Transverse colon (tissue), 4 donors: ENCODE measurements at regions not wholly inside any gene's neighbourhood (a gene's known extent, or its start where the extent isn't known, plus 50 kb on each side); places are given as distances from the start of the nearest gene placed in this dataset.

ENCODE experiments used
- DNase-seq: peaks from one replicate; pipeline ENCODE4 v3.0.0-alpha.2; 2019
- H3K27ac ChIP-seq, 4 donors: fragments of 200-600 bp; sonication (generic); 2 replicates each; pipeline ENCODE4 v1.5.1; 2016 to 2018; ENCODE audit warnings: inconsistent platforms in 4 of 4
- H3K27me3 ChIP-seq: fragments of 200-600 bp; sonication (generic); 2 replicates; pipeline ENCODE4 v1.5.1; 2017; ENCODE audit warnings: inconsistent platforms
- H3K36me3 ChIP-seq, 4 donors: fragments of 200-600 bp; sonication (generic); 2 replicates each; pipeline ENCODE4 v1.5.1; 2017 to 2019; ENCODE audit warnings: inconsistent platforms in 4 of 4
- H3K4me1 ChIP-seq, 4 donors: fragments of 200-600 bp; sonication (generic); 2 replicates each; pipeline ENCODE4 v1.5.1; 2017 to 2020; ENCODE audit warnings: inconsistent platforms in 4 of 4
- H3K4me3 ChIP-seq, 4 donors: fragments of 200-600 bp; sonication (generic); 1 replicate in 1 of 4; 2 replicates in 3 of 4; pipeline versions ENCODE4 v1.5.1 to v1.6.1; 2017 to 2019; ENCODE audit warnings: inconsistent platforms in 4 of 4
- H3K9me3 ChIP-seq, 2 donors: fragments of 200-600 bp; sonication (generic); 2 replicates each; pipeline ENCODE4 v1.5.1; 2017 to 2019; ENCODE audit warnings: inconsistent platforms in 2 of 2
- CTCF ChIP-seq, 5 experiments: fragments of 200-600 bp in 3 of 5; fragments of 450-650 bp in 2 of 5; sonication (generic) in 3 of 5; IDR thresholded peaks; 1 replicate in 2 of 5; 2 replicates in 3 of 5; pipeline ENCODE4 v1.5.1; 2016 to 2017; ENCODE audit warnings: antibody characterized with exemption in 5 of 5, inconsistent platforms in 3 of 5, mild to moderate bottlenecking in 2 of 5, moderate library complexity in 1 of 5
- EP300 ChIP-seq: sonication (generic); formaldehyde crosslinking; IDR thresholded peaks from one replicate; pipeline ENCODE4 v1.6.1; 2017; ENCODE audit warnings: antibody characterized with exemption, low read depth
- POLR2A ChIP-seq: fragments of 450-650 bp; IDR thresholded peaks from one replicate; pipeline ENCODE4 v1.6.1; 2016; ENCODE audit warnings: antibody characterized with exemption, mild to moderate bottlenecking, moderate library complexity
- POLR2AphosphoS5 ChIP-seq, 3 donors: sonication (generic); formaldehyde crosslinking; IDR thresholded peaks; one replicate each; pipeline ENCODE4 v1.6.1; 2016; ENCODE audit warnings: antibody characterized with exemption in 3 of 3
- WGBS, 2 donors: methylation state at CpG; one replicate each; pipeline ENCODE4 v1.1.5; 2018; ENCODE audit warnings: low coverage in 1 of 2; 5-methylcytosine and 5-hydroxymethylcytosine counted together
- in situ Hi-C, 4 donors: fragments of 200-750 bp; cut with MboI; loops; one replicate each; pipeline versions ENCODE4 v1.15.0 to v1.15.1; 2017; ENCODE audit warnings: low sequenced_read_pairs in 3 of 4, low pct_ligation_motif_present in 1 of 4, low pct_unique_long_range_greater_than_20kb in 1 of 4
- intact Hi-C: fragments of 100-400 bp; cut with DNase I; formaldehyde crosslinking; loops from one replicate; pipeline ENCODE4 v1.15.1; 2023; ENCODE audit warnings: low total_unique reads

- Histone ChIP-seq H3K27ac (no peak overlapping the region), H3K27me3 (no peaks in the 10 kb centered on the region), H3K4me3 (no peak overlapping the region), H3K4me1 (no peaks in the 10 kb centered on the region), H3K9me3 (no peaks in the 10 kb centered on the region), H3K36me3 (no peaks in the 10 kb centered on the region)
- in situ Hi-C loops, result loop anchor here in 1 of 4 donors (25.0 kb wide), 1 partner anchor 96 kb away; no protein-coding TSS in a partner anchor
- no peak for TF ChIP-seq POLR2A
- TF ChIP-seq POLR2AphosphoS5 (IDR thresholded peaks at IDR 0.05), result no peak
- TF ChIP-seq CTCF (IDR thresholded peaks at IDR 0.05), result no peak
- TF ChIP-seq EP300, result no peak
- intact Hi-C loops, result no loop called here
- DNase-seq, result no peak
- 77 to 89% methylated on average over 3 of the region's 3 CpGs for WGBS, 2 donors
Observed at GRCh38 chr17:53141731-53142130, 681.0 kb upstream of the KIF2B start.

DNA sequence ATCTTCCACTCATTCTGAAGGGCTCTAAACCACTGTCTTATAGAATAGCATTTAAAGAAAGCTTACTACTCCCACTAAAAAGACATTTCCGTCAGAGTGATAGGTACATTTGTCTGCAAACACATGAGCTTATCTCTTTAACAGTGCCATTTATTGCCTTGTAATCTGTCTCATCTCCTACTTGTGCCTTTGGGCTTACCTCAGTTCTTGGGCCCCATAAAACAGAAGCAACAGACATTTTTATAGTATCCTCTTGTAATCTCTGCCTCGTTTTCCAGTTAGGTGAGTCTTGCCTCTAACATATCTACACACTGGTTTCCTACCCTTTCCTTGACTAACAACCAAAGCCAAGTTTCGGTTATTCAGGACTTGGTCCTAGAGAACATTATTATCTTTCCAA lies 681.4 kb upstream of the KIF2B start:
- H3K27ac ChIP-seq, result no peak overlapping the region
- no peaks in the 10 kb centered on the region for H3K4me1 ChIP-seq
- DNase-seq, result no peak
- TF ChIP-seq POLR2A (no peak), POLR2AphosphoS5 (IDR thresholded peaks at IDR 0.05) (no peak), CTCF (IDR thresholded peaks at IDR 0.05) (no peak), EP300 (no peak)
- no peaks in the 10 kb centered on the region for H3K36me3 ChIP-seq
- no peaks in the 10 kb centered on the region for H3K9me3 ChIP-seq
- 33 to 46% methylated on average over 3 of the region's 3 CpGs for WGBS, 2 donors
- no peaks in the 10 kb centered on the region for H3K27me3 ChIP-seq
- no peak overlapping the region for H3K4me3 ChIP-seq
- intact Hi-C loops (no loop called here), in situ Hi-C loops (loop anchor here in 1 of 4 donors (25.0 kb wide), 1 partner anchor 96 kb away; no protein-coding TSS in a partner anchor)

GRCh38 chr17:53137869-53138268 lies 684.9 kb upstream of the KIF2B start:
- TF ChIP-seq EP300 (no peak), POLR2A (no peak), CTCF (IDR thresholded peaks at IDR 0.05) (no peak), POLR2AphosphoS5 (IDR thresholded peaks at IDR 0.05) (no peak)
- DNase-seq, result no peak
- intact Hi-C loops (no loop called here), in situ Hi-C loops (loop anchor here in 1 of 4 donors (25.0 kb wide), 1 partner anchor 99 kb away; no protein-coding TSS in a partner anchor)
- H3K27ac ChIP-seq, result no peak overlapping the region
- H3K4me1 ChIP-seq, result peaks cover 0 to 7% (median 0%) of the 10 kb centered on the region in 4 donors
- no peaks in the 10 kb centered on the region for H3K27me3 ChIP-seq
- no peak overlapping the region for H3K4me3 ChIP-seq
- no peaks in the 10 kb centered on the region for H3K9me3 ChIP-seq
- H3K36me3 ChIP-seq, result no peaks in the 10 kb centered on the region

- peaks cover 0 to 7% (median 0%) of the 10 kb centered on the region in 4 donors for H3K4me1 ChIP-seq
- H3K4me3 ChIP-seq, result no peak overlapping the region
- 39 to 76% methylated on average over 3 of the region's 3 CpGs for WGBS, 2 donors
- TF ChIP-seq CTCF (IDR thresholded peaks at IDR 0.05) (no peak), POLR2AphosphoS5 (IDR thresholded peaks at IDR 0.05) (no peak), POLR2A (no peak), EP300 (no peak)
- intact Hi-C loops (no loop called here), in situ Hi-C loops (loop anchor here in 1 of 4 donors (25.0 kb wide), 1 partner anchor 101 kb away; no protein-coding TSS in a partner anchor)
- no peak overlapping the region for H3K27ac ChIP-seq
- H3K36me3 ChIP-seq, result no peaks in the 10 kb centered on the region
- H3K27me3 ChIP-seq, result no peaks in the 10 kb centered on the region
- no peaks in the 10 kb centered on the region for H3K9me3 ChIP-seq
- DNase-seq, result no peak
Observed at GRCh38 chr17:53135969-53136368, 686.8 kb upstream of the KIF2B start.
